ENCODE measurements at regions not wholly inside any gene's neighbourhood (a gene's known extent, or its start where the extent isn't known, plus 50 kb on each side); places are given as distances from the start of the nearest gene placed in this dataset.

DNA sequence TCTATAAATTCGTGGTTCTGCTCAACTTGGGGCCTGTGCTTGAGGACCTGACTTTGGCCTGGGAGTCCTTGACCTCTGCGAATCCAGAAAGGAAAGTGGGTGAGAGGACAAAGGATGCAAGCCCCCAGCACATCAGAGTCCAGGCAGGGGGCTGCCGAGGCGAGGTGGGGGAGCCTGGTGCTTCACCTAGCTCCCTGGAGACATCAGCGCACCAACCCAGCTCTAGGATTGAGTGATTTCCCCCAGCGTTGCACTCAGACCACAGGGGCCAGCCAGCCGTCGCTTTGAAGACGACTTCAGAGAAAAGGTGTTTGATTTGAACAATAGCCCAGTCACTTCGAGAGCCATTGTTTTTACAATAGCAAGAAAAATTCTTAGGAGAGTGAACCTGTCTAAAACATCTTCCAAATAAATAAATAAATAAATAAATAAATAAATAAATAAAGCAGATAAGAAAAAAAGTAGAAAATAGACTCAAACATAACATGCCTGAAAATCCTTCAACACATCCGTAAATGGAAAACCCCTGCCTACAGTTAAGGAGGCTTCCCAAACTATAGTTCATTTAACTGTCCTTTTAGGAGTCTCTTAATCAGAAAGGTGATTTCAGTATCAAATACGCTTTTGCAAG lies 180.9 kb downstream of the RBFOX3 start:
- DNase-seq (no peak), ATAC-seq (ENCODE audit: insufficient read depth, low read depth) (no peak)
- no peak for TF ChIP-seq EZH2 (IDR thresholded peaks at IDR 0.05; ENCODE audit: borderline replicate concordance, low read depth, low read length, severe bottlenecking)
- TF ChIP-seq, protein P1, sequence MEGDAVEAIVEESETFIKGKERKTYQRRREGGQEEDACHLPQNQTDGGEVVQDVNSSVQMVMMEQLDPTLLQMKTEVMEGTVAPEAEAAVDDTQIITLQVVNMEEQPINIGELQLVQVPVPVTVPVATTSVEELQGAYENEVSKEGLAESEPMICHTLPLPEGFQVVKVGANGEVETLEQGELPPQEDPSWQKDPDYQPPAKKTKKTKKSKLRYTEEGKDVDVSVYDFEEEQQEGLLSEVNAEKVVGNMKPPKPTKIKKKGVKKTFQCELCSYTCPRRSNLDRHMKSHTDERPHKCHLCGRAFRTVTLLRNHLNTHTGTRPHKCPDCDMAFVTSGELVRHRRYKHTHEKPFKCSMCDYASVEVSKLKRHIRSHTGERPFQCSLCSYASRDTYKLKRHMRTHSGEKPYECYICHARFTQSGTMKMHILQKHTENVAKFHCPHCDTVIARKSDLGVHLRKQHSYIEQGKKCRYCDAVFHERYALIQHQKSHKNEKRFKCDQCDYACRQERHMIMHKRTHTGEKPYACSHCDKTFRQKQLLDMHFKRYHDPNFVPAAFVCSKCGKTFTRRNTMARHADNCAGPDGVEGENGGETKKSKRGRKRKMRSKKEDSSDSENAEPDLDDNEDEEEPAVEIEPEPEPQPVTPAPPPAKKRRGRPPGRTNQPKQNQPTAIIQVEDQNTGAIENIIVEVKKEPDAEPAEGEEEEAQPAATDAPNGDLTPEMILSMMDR (IDR thresholded peaks at IDR 0.05; ENCODE audit: borderline replicate concordance, extremely low read depth, low read length, poor library complexity, severe bottlenecking) = no peak
- no peaks in the 10 kb centered on the region for H3K79me2 ChIP-seq (ENCODE audit: insufficient read depth, low read length)
- no peaks in the 10 kb centered on the region for H3K9me3 ChIP-seq (ENCODE audit: insufficient read depth, low read length, severe bottlenecking)
- no peaks in the 10 kb centered on the region; the same call in 1 of the 2 replicates for H4K20me1 ChIP-seq (ENCODE audit: insufficient read depth, low read length)
- H3K4me2 ChIP-seq (ENCODE audit: insufficient read depth, low read length) = no peak overlapping the region
- no peak overlapping the region for H3K9ac ChIP-seq (ENCODE audit: low read depth, low read length)
- H3K4me1 ChIP-seq (ENCODE audit: insufficient read depth, low read length) = no peaks in the 10 kb centered on the region
- H3K4me3 ChIP-seq (ENCODE audit: low read depth in 1 of 2, low read length in 2 of 2) = no peak overlapping the region
- no peak overlapping the region for H3K27ac ChIP-seq (ENCODE audit: low read length)
- no peak overlapping the region for H2AFZ ChIP-seq (ENCODE audit: low read depth, low read length)
- H3K36me3 ChIP-seq (ENCODE audit: insufficient read depth, low read length) = no peaks in the 10 kb centered on the region
- peaks cover 7% of the 10 kb centered on the region for H3K27me3 ChIP-seq (ENCODE audit: insufficient read depth, low read length, poor library complexity)

DNA sequence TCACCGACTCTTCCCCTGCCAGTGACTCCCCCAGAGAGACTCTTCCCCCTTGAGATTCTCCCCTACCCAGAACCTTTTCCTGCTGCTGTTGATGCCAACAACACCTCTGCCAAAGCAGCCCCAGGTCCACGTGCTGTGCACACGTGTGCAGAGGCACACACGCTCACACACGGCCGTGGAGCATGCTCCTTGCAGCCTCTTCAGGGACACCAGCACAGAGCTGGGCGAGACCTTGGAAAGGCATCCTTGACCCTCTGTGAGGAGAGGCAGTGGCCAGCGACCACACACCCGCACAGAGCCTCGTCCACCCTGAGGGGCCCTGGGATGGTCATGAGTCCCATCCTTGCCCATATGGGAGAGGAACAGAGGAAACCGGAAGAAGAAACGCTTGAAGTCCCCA lies 181.9 kb downstream of the RBFOX3 start:
- Histone ChIP-seq H3K27ac (ENCODE audit: low read length) (no peak overlapping the region), H3K27me3 (ENCODE audit: insufficient read depth, low read length, poor library complexity) (peaks cover 3% of the 10 kb centered on the region), H2AFZ (ENCODE audit: low read depth, low read length) (no peak overlapping the region), H3K79me2 (ENCODE audit: insufficient read depth, low read length) (no peaks in the 10 kb centered on the region), H4K20me1 (ENCODE audit: insufficient read depth, low read length) (no peaks in the 10 kb centered on the region; the same call in 1 of the 2 replicates), H3K9me3 (ENCODE audit: insufficient read depth, low read length, severe bottlenecking) (no peaks in the 10 kb centered on the region), H3K4me2 (ENCODE audit: insufficient read depth, low read length) (no peak overlapping the region), H3K4me1 (ENCODE audit: insufficient read depth, low read length) (no peaks in the 10 kb centered on the region), H3K9ac (ENCODE audit: low read depth, low read length) (no peak overlapping the region), H3K4me3 (ENCODE audit: low read depth in 1 of 2, low read length in 2 of 2) (no peak overlapping the region), H3K36me3 (ENCODE audit: insufficient read depth, low read length) (no peaks in the 10 kb centered on the region)
- TF ChIP-seq EZH2 (IDR thresholded peaks at IDR 0.05; ENCODE audit: borderline replicate concordance, low read depth, low read length, severe bottlenecking) = no peak
- TF ChIP-seq, protein P1 (IDR thresholded peaks at IDR 0.05; ENCODE audit: borderline replicate concordance, extremely low read depth, low read length, poor library complexity, severe bottlenecking) = no peak
- DNase-seq = no peak
- no peak for ATAC-seq (ENCODE audit: insufficient read depth, low read depth)

DNA sequence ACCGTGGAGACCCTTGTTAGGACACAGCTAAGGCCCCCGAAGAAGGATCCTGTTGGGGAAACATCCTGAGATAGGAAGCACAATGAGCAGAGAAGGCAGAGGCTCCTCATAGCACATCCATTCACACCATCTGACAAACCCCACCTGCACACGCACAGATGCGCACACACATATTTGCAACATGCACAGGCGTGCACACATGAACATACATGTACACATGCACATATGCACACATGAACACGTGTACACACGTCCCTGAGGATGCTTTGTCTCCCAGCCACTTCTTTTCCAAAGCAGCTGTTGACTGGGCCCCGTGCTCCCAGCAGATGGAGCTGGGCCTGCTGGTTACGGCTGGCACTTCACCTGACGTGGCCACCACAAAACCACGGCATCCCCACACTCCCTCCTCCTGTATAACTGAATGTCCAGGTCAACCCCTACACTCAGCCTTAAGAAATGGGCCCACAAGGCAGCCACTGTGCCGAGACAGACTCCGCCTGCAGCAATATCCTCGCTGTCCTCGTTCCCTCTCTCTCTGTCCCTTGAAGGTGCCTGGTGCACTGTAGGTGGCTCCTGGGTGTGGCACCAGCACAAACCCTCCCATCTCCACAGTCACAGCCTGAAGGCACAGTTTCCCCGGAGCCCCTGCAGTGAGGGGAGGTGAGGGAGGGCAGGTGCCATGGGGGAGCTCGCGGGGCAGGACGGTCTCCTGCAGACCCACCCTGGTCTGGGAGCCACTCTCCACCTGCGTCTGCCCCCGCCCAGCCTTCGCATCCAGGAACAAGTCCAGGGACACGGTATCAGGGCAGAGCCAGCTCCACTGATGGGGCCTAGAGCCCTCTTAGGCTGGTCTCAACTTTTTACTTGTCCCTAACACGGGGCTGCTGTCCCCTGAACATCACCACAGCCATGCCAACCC lies 183.0 kb downstream of the RBFOX3 start:
- H3K9me3 ChIP-seq (ENCODE audit: insufficient read depth, low read length, severe bottlenecking) = no peaks in the 10 kb centered on the region
- no peaks in the 10 kb centered on the region for H3K79me2 ChIP-seq (ENCODE audit: insufficient read depth, low read length)
- DNase-seq (no peak), ATAC-seq (ENCODE audit: insufficient read depth, low read depth) (no peak)
- no peak overlapping the region for H2AFZ ChIP-seq (ENCODE audit: low read depth, low read length)
- H3K9ac ChIP-seq (ENCODE audit: low read depth, low read length) = no peak overlapping the region
- no peaks in the 10 kb centered on the region for H3K4me1 ChIP-seq (ENCODE audit: insufficient read depth, low read length)
- no peak overlapping the region for H3K4me2 ChIP-seq (ENCODE audit: insufficient read depth, low read length)
- H3K4me3 ChIP-seq (ENCODE audit: low read depth in 1 of 2, low read length in 2 of 2) = no peak overlapping the region
- H4K20me1 ChIP-seq (ENCODE audit: insufficient read depth, low read length) = no peaks in the 10 kb centered on the region; the same call in 1 of the 2 replicates
- no peak for TF ChIP-seq EZH2 (IDR thresholded peaks at IDR 0.05; ENCODE audit: borderline replicate concordance, low read depth, low read length, severe bottlenecking)
- TF ChIP-seq, protein P1 (IDR thresholded peaks at IDR 0.05; ENCODE audit: borderline replicate concordance, extremely low read depth, low read length, poor library complexity, severe bottlenecking) = no peak
- H3K27ac ChIP-seq (ENCODE audit: low read length) = no peak overlapping the region
- peaks cover 3% of the 10 kb centered on the region for H3K27me3 ChIP-seq (ENCODE audit: insufficient read depth, low read length, poor library complexity)
- H3K36me3 ChIP-seq (ENCODE audit: insufficient read depth, low read length) = no peaks in the 10 kb centered on the region

Data from DND-41 (cell line).